Esophagus squamous epithelium (tissue), 5 donors: ENCODE measurements at regions not wholly inside any gene's neighbourhood (a gene's known extent, or its start where the extent isn't known, plus 50 kb on each side); places are given as distances from the start of the nearest gene placed in this dataset.

Source experiments
- DNase-seq: peaks from one replicate; lab custom pipeline; 2025; lab: John Stamatoyannopoulos, UW
- H3K27ac ChIP-seq, 4 donors: fragments of 200-600 bp; sonication (generic); one replicate each; pipeline ENCODE4 v1.5.1; 2016 to 2019; ENCODE audit warnings: mild to moderate bottlenecking in 1 of 4
- H3K27me3 ChIP-seq, 4 donors: fragments of 200-600 bp; sonication (generic); 1 replicate in 3 of 4; 2 replicates in 1 of 4; pipeline versions ENCODE4 v1.5.1 to v1.6.0; 2017 to 2021; ENCODE audit warnings: antibody characterized with exemption in 1 of 4
- H3K36me3 ChIP-seq, 3 donors: fragments of 200-600 bp; sonication (generic); one replicate each; pipeline ENCODE4 v1.5.1; 2016 to 2019
- H3K4me1 ChIP-seq, 3 donors: fragments of 200-600 bp; sonication (generic); one replicate each; pipeline ENCODE4 v1.5.1; 2017 to 2019
- H3K4me3 ChIP-seq, 4 donors: fragments of 200-600 bp; sonication (generic); 1 replicate in 3 of 4; 2 replicates in 1 of 4; pipeline ENCODE4 v1.5.1; 2016 to 2019; ENCODE audit warnings: mild to moderate bottlenecking in 2 of 4, moderate library complexity in 1 of 4
- H3K9me3 ChIP-seq, 3 donors: fragments of 200-600 bp; sonication (generic); one replicate each; pipeline ENCODE4 v1.5.1; 2016 to 2019
- POLR2A ChIP-seq, 4 donors: fragments of 450-650 bp; IDR thresholded peaks; one replicate each; pipeline ENCODE4 v1.6.1; 2017; ENCODE audit warnings: antibody characterized with exemption in 4 of 4, mild to moderate bottlenecking in 4 of 4, moderate library complexity in 3 of 4
- WGBS, 2 donors: methylation state at CpG; one replicate each; pipeline ENCODE4 v1.1.5; 2018; 5-methylcytosine and 5-hydroxymethylcytosine counted together
- intact Hi-C: fragments of 100-400 bp; cut with DNase I; formaldehyde crosslinking; loops from one replicate; pipeline ENCODE4 v1.15.0; 2022
- TF ChIP-seq, protein P1 (sequence below), 6 experiments: fragments of 450-650 bp in 4 of 6; fragments of 200-600 bp in 2 of 6; sonication (generic) in 2 of 6; IDR thresholded peaks; one replicate each; pipeline ENCODE4 v1.5.1; 2016 to 2019; ENCODE audit warnings: antibody characterized with exemption in 6 of 6, mild to moderate bottlenecking in 4 of 6, moderate library complexity in 4 of 6
- donor health status: DM: yes; HTN: yes; CAD: no.

DNA sequence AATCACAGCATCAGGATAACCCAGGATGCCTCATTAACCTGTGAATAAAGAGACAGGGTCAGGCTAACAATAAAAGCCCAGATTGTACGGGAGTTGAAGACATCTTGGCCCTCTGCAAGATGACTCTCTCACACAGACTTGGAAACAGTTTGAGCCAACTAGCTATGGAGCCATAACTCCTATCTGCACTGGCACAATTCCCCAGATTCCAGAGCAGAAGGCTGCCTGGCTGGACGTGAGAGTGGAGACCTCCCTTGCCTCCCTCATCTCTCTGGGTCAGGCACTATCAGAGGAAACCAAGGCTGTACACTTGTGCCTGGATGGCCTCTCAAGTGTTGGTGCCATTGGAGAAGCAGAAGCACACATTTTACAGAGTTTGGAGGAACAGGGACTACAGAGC, 312.6 kb downstream of the THBS2 start:
- WGBS, 2 donors: 73 to 83% methylated on average over 1 to 2 of the region's 2 CpGs
- Histone ChIP-seq H3K4me3 (no peak overlapping the region), H3K27me3 (peaks cover 0 to 30% (median 0%) of the 10 kb centered on the region in 4 donors), H3K36me3 (no peaks in the 10 kb centered on the region), H3K9me3 (no peaks in the 10 kb centered on the region), H3K4me1 (peaks cover 0 to 5% (median 0%) of the 10 kb centered on the region in 3 donors), H3K27ac (no peak overlapping the region)
- no peak for DNase-seq
- no peak for TF ChIP-seq POLR2A (IDR thresholded peaks at IDR 0.05)
- TF ChIP-seq, protein P1, sequence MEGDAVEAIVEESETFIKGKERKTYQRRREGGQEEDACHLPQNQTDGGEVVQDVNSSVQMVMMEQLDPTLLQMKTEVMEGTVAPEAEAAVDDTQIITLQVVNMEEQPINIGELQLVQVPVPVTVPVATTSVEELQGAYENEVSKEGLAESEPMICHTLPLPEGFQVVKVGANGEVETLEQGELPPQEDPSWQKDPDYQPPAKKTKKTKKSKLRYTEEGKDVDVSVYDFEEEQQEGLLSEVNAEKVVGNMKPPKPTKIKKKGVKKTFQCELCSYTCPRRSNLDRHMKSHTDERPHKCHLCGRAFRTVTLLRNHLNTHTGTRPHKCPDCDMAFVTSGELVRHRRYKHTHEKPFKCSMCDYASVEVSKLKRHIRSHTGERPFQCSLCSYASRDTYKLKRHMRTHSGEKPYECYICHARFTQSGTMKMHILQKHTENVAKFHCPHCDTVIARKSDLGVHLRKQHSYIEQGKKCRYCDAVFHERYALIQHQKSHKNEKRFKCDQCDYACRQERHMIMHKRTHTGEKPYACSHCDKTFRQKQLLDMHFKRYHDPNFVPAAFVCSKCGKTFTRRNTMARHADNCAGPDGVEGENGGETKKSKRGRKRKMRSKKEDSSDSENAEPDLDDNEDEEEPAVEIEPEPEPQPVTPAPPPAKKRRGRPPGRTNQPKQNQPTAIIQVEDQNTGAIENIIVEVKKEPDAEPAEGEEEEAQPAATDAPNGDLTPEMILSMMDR (IDR thresholded peaks at IDR 0.05): no peak
- intact Hi-C loops: no loop called here

DNA sequence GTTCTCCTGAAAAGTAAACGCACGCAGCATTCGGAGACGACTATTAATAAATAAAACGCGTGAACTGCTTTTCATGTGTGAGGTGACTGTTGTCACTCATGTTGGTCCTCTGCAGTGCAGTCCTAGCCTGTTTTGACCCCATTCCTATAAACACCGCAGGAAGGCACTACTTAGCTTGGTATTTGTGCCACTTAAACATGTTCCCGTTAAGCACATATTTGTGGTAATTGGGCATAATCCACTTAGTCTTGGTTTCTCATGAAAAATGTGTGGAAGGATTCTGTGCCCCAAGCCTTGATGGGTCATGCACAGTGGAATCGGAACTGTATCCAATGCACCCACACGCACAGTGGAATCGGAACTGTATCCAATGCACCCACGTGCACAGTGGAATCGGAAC, 313.9 kb downstream of the THBS2 start:
- Histone ChIP-seq H3K27me3 (peaks cover 0 to 30% (median 0%) of the 10 kb centered on the region in 4 donors), H3K4me3 (no peak overlapping the region), H3K4me1 (peaks cover 0 to 5% (median 0%) of the 10 kb centered on the region in 3 donors), H3K36me3 (no peaks in the 10 kb centered on the region), H3K27ac (no peak overlapping the region), H3K9me3 (no peaks in the 10 kb centered on the region)
- TF ChIP-seq, protein P1 (IDR thresholded peaks at IDR 0.05): no peak
- no peak for TF ChIP-seq POLR2A (IDR thresholded peaks at IDR 0.05)
- WGBS, 2 donors: 83% methylated on average over 13 of the region's 13 CpGs
- intact Hi-C loops: no loop called here
- DNase-seq: no peak

DNA sequence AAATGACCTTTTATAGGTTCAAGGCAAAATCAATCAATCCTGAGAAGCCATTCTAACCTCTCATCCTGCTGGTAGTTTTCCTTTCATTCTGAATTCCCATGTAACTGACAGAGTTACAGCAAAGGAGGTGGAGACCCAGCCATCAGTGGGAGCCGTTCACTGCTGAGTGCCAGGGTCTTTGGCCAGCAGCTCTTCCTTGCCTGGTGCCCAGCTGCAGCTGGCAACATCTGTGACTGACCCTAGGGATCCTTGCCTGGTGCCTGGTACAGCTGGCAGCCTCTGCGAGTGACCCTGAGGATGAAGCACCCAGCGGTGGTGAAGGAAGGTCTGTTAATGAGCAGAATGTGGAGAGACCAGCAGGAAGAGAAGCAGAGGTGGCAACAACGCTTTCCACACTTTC, 314.6 kb downstream of the THBS2 start:
- 69 to 74% methylated on average over 4 of the region's 4 CpGs for WGBS, 2 donors
- H3K4me1 ChIP-seq: peaks cover 0 to 5% (median 0%) of the 10 kb centered on the region in 3 donors
- no peaks in the 10 kb centered on the region for H3K9me3 ChIP-seq
- intact Hi-C loops: no loop called here
- no peak overlapping the region for H3K4me3 ChIP-seq
- no peak overlapping the region for H3K27ac ChIP-seq
- H3K36me3 ChIP-seq: no peaks in the 10 kb centered on the region
- TF ChIP-seq, protein P1 (IDR thresholded peaks at IDR 0.05): no peak
- TF ChIP-seq POLR2A (IDR thresholded peaks at IDR 0.05): no peak
- no peak for DNase-seq
- peaks cover 0 to 30% (median 0%) of the 10 kb centered on the region in 4 donors for H3K27me3 ChIP-seq

DNA sequence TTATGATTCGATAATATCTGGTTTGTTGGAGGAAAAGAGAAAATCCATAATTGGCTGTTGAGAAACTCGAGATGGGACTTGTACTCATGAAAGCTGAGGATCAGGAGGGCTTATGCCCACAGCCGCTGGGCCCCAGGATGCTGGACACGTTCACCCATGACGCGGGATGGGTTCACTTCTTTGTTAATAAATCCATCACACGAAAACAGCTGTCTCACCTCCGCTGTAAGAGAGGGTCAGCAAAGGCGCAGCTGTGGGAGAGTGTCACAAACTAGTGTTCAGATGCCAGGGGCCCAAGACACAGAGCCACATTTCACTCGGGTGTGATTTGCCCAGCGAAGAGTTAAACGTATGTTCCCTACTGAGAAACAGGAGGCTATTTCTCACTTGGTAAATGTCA, 315.1 kb downstream of the THBS2 start:
- DNase-seq: no peak
- no peak for TF ChIP-seq POLR2A (IDR thresholded peaks at IDR 0.05)
- TF ChIP-seq, protein P1 (IDR thresholded peaks at IDR 0.05): no peak
- Histone ChIP-seq H3K9me3 (no peaks in the 10 kb centered on the region), H3K27me3 (peaks cover 0 to 30% (median 0%) of the 10 kb centered on the region in 4 donors), H3K36me3 (no peaks in the 10 kb centered on the region), H3K4me1 (peaks cover 0 to 5% (median 0%) of the 10 kb centered on the region in 3 donors), H3K27ac (no peak overlapping the region), H3K4me3 (no peak overlapping the region)
- intact Hi-C loops: no loop called here
- 72 to 84% methylated on average over 12 of the region's 12 CpGs for WGBS, 2 donors

DNA sequence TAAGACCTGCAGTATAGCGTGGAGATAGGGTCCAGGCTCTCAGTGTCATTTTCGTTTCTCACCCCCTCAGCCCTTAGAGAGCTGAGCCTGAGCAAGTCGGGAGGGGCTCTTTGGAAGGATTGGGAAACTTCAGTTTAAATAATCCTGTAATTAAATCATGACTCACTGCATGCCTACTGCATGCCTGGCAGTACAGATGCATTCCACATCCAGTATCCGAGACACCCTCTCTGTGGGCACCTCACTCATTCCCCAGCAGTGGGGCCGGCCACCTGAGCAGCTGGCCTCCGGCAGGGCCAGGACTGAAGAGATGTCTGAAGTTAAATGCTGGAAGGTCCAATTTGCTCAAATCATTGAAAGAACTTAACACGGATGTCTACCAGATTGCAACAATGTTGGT, 316.6 kb downstream of the THBS2 start:
- intact Hi-C loops: no loop called here
- TF ChIP-seq, protein P1 (IDR thresholded peaks at IDR 0.05): no peak
- no peak for TF ChIP-seq POLR2A (IDR thresholded peaks at IDR 0.05)

More for the DNA sequence above, 316.6 kb downstream of the THBS2 start:
- H3K9me3 ChIP-seq: peaks cover 0 to 8% (median 3%) of the 10 kb centered on the region in 3 donors
- 32 to 45% methylated on average over 6 of the region's 7 CpGs for WGBS, 2 donors
- H3K4me3 ChIP-seq: no peak overlapping the region
- peaks cover 0 to 5% (median 0%) of the 10 kb centered on the region in 3 donors for H3K4me1 ChIP-seq
- H3K27ac ChIP-seq: no peak overlapping the region
- no peaks in the 10 kb centered on the region for H3K36me3 ChIP-seq
- peaks cover 0 to 26% (median 0%) of the 10 kb centered on the region in 4 donors for H3K27me3 ChIP-seq
- DNase-seq: no peak
